Smooth muscle cell (in vitro differentiated cells): ENCODE measurements at regions not wholly inside any gene's neighbourhood (a gene's known extent, or its start where the extent isn't known, plus 50 kb on each side); places are given as distances from the start of the nearest gene placed in this dataset.

Experiments
- DNase-seq: peaks from one replicate; lab custom pipeline; 2025; ENCODE audit not compliant: unreplicated experiment; lab: John Stamatoyannopoulos, UW
- H2AFZ ChIP-seq: fragments of 200-600 bp; sonication (generic); 2 replicates; pipeline ENCODE4 v1.6.0; 2016; ENCODE audit warnings: antibody characterized with exemption, low read depth, mild to moderate bottlenecking
- H3F3A ChIP-seq: fragments of 200-600 bp; sonication (generic); 2 replicates; pipeline ENCODE4 v1.6.0; 2017; ENCODE audit warnings: antibody characterized with exemption, low read depth
- H3K27ac ChIP-seq: fragments of 200-600 bp; sonication (generic); 2 replicates; pipeline ENCODE4 v1.5.1; 2016; ENCODE audit warnings: low read depth, mild to moderate bottlenecking
- H3K27me3 ChIP-seq: fragments of 200-600 bp; sonication (generic); 2 replicates; pipeline ENCODE4 v1.6.1; 2016; ENCODE audit warnings: low read depth, mild to moderate bottlenecking
- H3K36me3 ChIP-seq: fragments of 200-600 bp; sonication (generic); 2 replicates; pipeline ENCODE4 v1.5.1; 2016; ENCODE audit warnings: low read depth
- H3K4me1 ChIP-seq: fragments of 200-600 bp; sonication (generic); 2 replicates; pipeline ENCODE4 v1.5.1; 2016; ENCODE audit warnings: low read depth
- H3K4me2 ChIP-seq: fragments of 200-600 bp; sonication (generic); 2 replicates; pipeline ENCODE4 v1.6.0; 2016; ENCODE audit warnings: mild to moderate bottlenecking
- H3K4me3 ChIP-seq: fragments of 200-600 bp; sonication (generic); 2 replicates; pipeline ENCODE4 v1.5.1; 2016; ENCODE audit warnings: mild to moderate bottlenecking
- H3K79me2 ChIP-seq: fragments of 200-600 bp; sonication (generic); 2 replicates; pipeline ENCODE4 v1.6.0; 2016; ENCODE audit warnings: low read depth, mild to moderate bottlenecking
- H3K9ac ChIP-seq: fragments of 200-600 bp; sonication (generic); 2 replicates; pipeline ENCODE4 v1.6.0; 2016; ENCODE audit warnings: low read depth
- H3K9me3 ChIP-seq: fragments of 200-600 bp; sonication (generic); replicated peaks from 2 replicates; pipeline ENCODE4 v1.5.1; 2016; ENCODE audit warnings: low read depth
- H4K20me1 ChIP-seq: fragments of 200-600 bp; sonication (generic); 2 replicates; pipeline ENCODE4 v1.6.0; 2016; ENCODE audit warnings: low read depth
- WGBS: methylation state at CpG from one replicate; pipeline ENCODE4 v1.1.7; 2016; ENCODE audit warnings: low lambda C conversion rate; 5-methylcytosine and 5-hydroxymethylcytosine counted together
- TF ChIP-seq, protein P1 (sequence below): fragments of 200-600 bp; sonication (generic); IDR thresholded peaks from 2 replicates; pipeline ENCODE4 v1.5.1; 2017; ENCODE audit warnings: borderline replicate concordance, mild to moderate bottlenecking, antibody characterized with exemption; ENCODE audit not compliant: insufficient read depth, poor library complexity, severe bottlenecking

- Histone ChIP-seq H3K4me2 (no peak overlapping the region), H3K36me3 (no peaks in the 10 kb centered on the region), H3K27ac (no peak overlapping the region), H3F3A (no peaks in the 10 kb centered on the region), H3K4me1 (no peaks in the 10 kb centered on the region), H2AFZ (no peak overlapping the region), H3K9me3 (no peaks in the 10 kb centered on the region), H3K9ac (no peak overlapping the region), H3K79me2 (no peaks in the 10 kb centered on the region), H3K27me3 (no peaks in the 10 kb centered on the region), H4K20me1 (no peaks in the 10 kb centered on the region), H3K4me3 (no peak overlapping the region)
- no peak for DNase-seq
- TF ChIP-seq, protein P1, sequence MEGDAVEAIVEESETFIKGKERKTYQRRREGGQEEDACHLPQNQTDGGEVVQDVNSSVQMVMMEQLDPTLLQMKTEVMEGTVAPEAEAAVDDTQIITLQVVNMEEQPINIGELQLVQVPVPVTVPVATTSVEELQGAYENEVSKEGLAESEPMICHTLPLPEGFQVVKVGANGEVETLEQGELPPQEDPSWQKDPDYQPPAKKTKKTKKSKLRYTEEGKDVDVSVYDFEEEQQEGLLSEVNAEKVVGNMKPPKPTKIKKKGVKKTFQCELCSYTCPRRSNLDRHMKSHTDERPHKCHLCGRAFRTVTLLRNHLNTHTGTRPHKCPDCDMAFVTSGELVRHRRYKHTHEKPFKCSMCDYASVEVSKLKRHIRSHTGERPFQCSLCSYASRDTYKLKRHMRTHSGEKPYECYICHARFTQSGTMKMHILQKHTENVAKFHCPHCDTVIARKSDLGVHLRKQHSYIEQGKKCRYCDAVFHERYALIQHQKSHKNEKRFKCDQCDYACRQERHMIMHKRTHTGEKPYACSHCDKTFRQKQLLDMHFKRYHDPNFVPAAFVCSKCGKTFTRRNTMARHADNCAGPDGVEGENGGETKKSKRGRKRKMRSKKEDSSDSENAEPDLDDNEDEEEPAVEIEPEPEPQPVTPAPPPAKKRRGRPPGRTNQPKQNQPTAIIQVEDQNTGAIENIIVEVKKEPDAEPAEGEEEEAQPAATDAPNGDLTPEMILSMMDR: no peak
These were observed 112.8 kb upstream of the IFNG-AS1 start for GRCh38 chr12:67876305-67876915.

DNA sequence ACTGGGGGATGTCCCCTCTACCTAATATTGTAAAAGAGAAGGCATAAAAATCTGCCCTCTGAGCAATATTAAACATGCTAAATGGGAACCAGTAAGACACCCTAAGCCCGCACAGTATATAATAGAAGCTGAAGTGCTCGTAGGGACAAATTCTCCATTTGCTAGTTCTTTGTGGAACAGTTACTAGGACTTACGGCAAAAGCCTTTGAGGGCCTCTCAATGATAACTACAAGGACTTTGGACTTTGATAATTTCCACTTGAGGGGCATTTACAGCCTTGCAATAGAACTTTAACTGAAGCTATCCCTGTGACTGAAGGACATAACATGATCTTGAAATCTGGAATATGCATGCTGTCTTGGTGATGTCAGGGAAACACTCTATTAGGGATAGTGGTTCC is 111.5 kb upstream of the IFNG-AS1 start:
- no peak for DNase-seq
- no peaks in the 10 kb centered on the region for H3K9me3 ChIP-seq
- H3K27me3 ChIP-seq: no peaks in the 10 kb centered on the region
- H3K4me1 ChIP-seq: no peaks in the 10 kb centered on the region
- H3K4me3 ChIP-seq: no peak overlapping the region
- no peak overlapping the region for H3K4me2 ChIP-seq
- TF ChIP-seq, protein P1: no peak
- no peaks in the 10 kb centered on the region for H4K20me1 ChIP-seq
- H3K9ac ChIP-seq: no peak overlapping the region
- H3F3A ChIP-seq: no peaks in the 10 kb centered on the region
- peak overlapping the region; percentile 2 for H2AFZ ChIP-seq
- H3K27ac ChIP-seq: no peak overlapping the region
- H3K36me3 ChIP-seq: no peaks in the 10 kb centered on the region
- WGBS: 76% methylated on average over 3 of the region's 3 CpGs
- H3K79me2 ChIP-seq: no peaks in the 10 kb centered on the region

DNA sequence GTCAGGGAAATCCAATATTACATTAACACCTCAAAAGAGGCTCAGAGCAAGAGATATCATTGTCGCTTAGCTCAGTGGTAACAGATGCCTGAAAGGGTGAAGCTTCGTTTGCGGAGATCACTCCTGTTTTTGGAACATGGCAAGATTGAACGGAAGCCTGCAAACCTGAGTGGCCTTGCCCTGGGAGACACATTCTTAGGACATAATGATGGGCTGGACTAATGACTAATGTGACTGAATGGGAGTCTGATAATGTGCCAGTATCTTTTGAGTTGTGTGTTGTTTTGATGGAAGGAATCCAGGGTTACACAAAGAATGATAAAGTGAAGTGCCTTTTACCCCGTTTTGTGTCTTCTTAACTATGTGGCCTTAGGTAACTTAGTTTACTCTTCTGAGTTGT is 109.3 kb upstream of the IFNG-AS1 start:
- H3K4me2 ChIP-seq: no peak overlapping the region
- H4K20me1 ChIP-seq: no peaks in the 10 kb centered on the region
- H3F3A ChIP-seq: no peaks in the 10 kb centered on the region
- H3K27ac ChIP-seq: no peak overlapping the region
- H3K79me2 ChIP-seq: no peaks in the 10 kb centered on the region
- 84% methylated on average over 5 of the region's 5 CpGs for WGBS
- no peaks in the 10 kb centered on the region for H3K27me3 ChIP-seq
- no peaks in the 10 kb centered on the region for H3K9me3 ChIP-seq
- TF ChIP-seq, protein P1: no peak
- no peak for DNase-seq
- no peaks in the 10 kb centered on the region for H3K36me3 ChIP-seq
- no peaks in the 10 kb centered on the region for H3K4me1 ChIP-seq
- H3K4me3 ChIP-seq: no peak overlapping the region
- no peak overlapping the region for H3K9ac ChIP-seq
- H2AFZ ChIP-seq: no peak overlapping the region

- TF ChIP-seq, protein P1: no peak
- Histone ChIP-seq H3K9me3 (no peaks in the 10 kb centered on the region), H3K4me3 (no peak overlapping the region), H3K4me1 (no peaks in the 10 kb centered on the region), H3K9ac (no peak overlapping the region), H2AFZ (no peak overlapping the region), H3K27ac (no peak overlapping the region), H3K27me3 (no peaks in the 10 kb centered on the region), H3K4me2 (no peak overlapping the region), H4K20me1 (no peaks in the 10 kb centered on the region), H3F3A (no peaks in the 10 kb centered on the region), H3K79me2 (no peaks in the 10 kb centered on the region), H3K36me3 (no peaks in the 10 kb centered on the region)
- 84% methylated on average over 2 of the region's 2 CpGs for WGBS
- no peak for DNase-seq
These were observed 107.7 kb upstream of the IFNG-AS1 start for GRCh38 chr12:67881565-67881964.
